Ureter (tissue), 1 donor: ENCODE measurements at regions not wholly inside any gene's neighbourhood (a gene's known extent, or its start where the extent isn't known, plus 50 kb on each side); places are given as distances from the start of the nearest gene placed in this dataset.

Experiments
- DNase-seq: peaks from one replicate; pipeline ENCODE4 v3.0.0-alpha.2; 2020; ENCODE audit warnings: low spot score
- donor health status: DM: yes; HTN: yes; CAD: no.

GRCh38 chr20:40493071-40493470 lies 196.0 kb downstream of the MAFB start:
- DNase-seq, result no peak

- no peak for DNase-seq
Measured at GRCh38 chr20:40491009-40491590, 197.9 kb downstream of the MAFB start.

GRCh38 chr20:40489886-40490285 lies 199.2 kb downstream of the MAFB start:
- DNase-seq, result no peak

- DNase-seq, result no peak
Measured at GRCh38 chr20:40488401-40488800, 200.6 kb downstream of the MAFB start.

- DNase-seq, result no peak
Measured at GRCh38 chr20:40486297-40486696, 202.7 kb downstream of the MAFB start.

- DNase-seq, result no peak
Measured at GRCh38 chr20:40481743-40482458, 207.1 kb downstream of the MAFB start.

GRCh38 chr20:40481337-40481736 lies 207.7 kb downstream of the MAFB start:
- DNase-seq, result no peak

- no peak for DNase-seq
Measured at GRCh38 chr20:40477805-40478204, 211.2 kb downstream of the MAFB start.

GRCh38 chr20:40476461-40476860 lies 212.6 kb downstream of the MAFB start:
- no peak for DNase-seq

- no peak for DNase-seq
Measured at GRCh38 chr20:40472905-40473304, 216.1 kb downstream of the MAFB start.

GRCh38 chr20:40471261-40471629 lies 217.8 kb downstream of the MAFB start:
- DNase-seq, result no peak

- no peak for DNase-seq
Measured at GRCh38 chr20:40470445-40471260, 218.4 kb downstream of the MAFB start.

GRCh38 chr20:40468759-40469158 lies 220.3 kb downstream of the MAFB start:
- DNase-seq, result no peak

GRCh38 chr20:40467703-40468411 lies 221.2 kb downstream of the MAFB start:
- DNase-seq, result no peak

- no peak for DNase-seq
Measured at GRCh38 chr20:40467067-40467466, 222.0 kb downstream of the MAFB start.

GRCh38 chr20:40464731-40465208 lies 224.3 kb downstream of the MAFB start:
- no peak for DNase-seq

- DNase-seq, result no peak
Measured at GRCh38 chr20:40463171-40463570, 225.9 kb downstream of the MAFB start.

GRCh38 chr20:40462566-40462965 lies 226.5 kb downstream of the MAFB start:
- no peak for DNase-seq

GRCh38 chr20:40459299-40459698 lies 229.7 kb downstream of the MAFB start:
- no peak for DNase-seq

GRCh38 chr20:40457404-40457803 lies 231.6 kb downstream of the MAFB start:
- DNase-seq, result no peak

GRCh38 chr20:40452758-40453157 lies 236.3 kb downstream of the MAFB start:
- no peak for DNase-seq

- no peak for DNase-seq
Measured at GRCh38 chr20:40451552-40451951, 237.5 kb downstream of the MAFB start.
